Fibroblast of lung (primary cell): ENCODE measurements at regions not wholly inside any gene's neighbourhood (a gene's known extent, or its start where the extent isn't known, plus 50 kb on each side); places are given as distances from the start of the nearest gene placed in this dataset.

Experiments
- CTCF ChIP-seq, 2 donors: IDR thresholded peaks in 1 of 2; conservative IDR thresholded peaks in 1 of 2; 1 replicate in 1 of 2; 2 replicates in 1 of 2; pipeline ENCODE4 v1.5.1; 2011 to 2012; ENCODE audit warnings: low read length in 2 of 2, control low read depth in 1 of 2, inconsistent platforms in 1 of 2, low read depth in 1 of 2, mild to moderate bottlenecking in 1 of 2
- EZH2 ChIP-seq: IDR thresholded peaks from 2 replicates; pipeline ENCODE4 v1.5.1; 2012; ENCODE audit warnings: low read length, control low read depth, mild to moderate bottlenecking; ENCODE audit errors: missing control alignments

- no peak for TF ChIP-seq CTCF (conservative IDR thresholded peaks at IDR 0.05 in 1 of 2, IDR thresholded peaks at IDR 0.05 in 1 of 2; ENCODE audit: low read depth in 1 of 2, low read length in 2 of 2)
- no peak for TF ChIP-seq EZH2
Observed at GRCh38 chr18:79581911-79582310, 97.7 kb upstream of the CTDP1 start.
